CD14-positive monocyte (primary cell): ENCODE measurements at regions not wholly inside any gene's neighbourhood (a gene's known extent, or its start where the extent isn't known, plus 50 kb on each side); places are given as distances from the start of the nearest gene placed in this dataset.
"Not testable (repeated sequence)": the region's sequence is repeated elsewhere in the genome, so short reads cannot be mapped to it uniquely, and the experiment has no call there.

Experiments
- DNase-seq, 3 donors: peaks; one replicate each; pipeline ENCODE4 v3.0.0-alpha.2; 2011 to 2022
- H2AFZ ChIP-seq: 2 replicates; pipeline ENCODE4 v1.6.0; 2012; ENCODE audit warnings: mild to moderate bottlenecking, low read depth, low read length, inconsistent platforms; ENCODE audit not compliant: insufficient read depth, poor library complexity, severe bottlenecking
- H3K27ac ChIP-seq, 2 donors: 1 replicate in 1 of 2; 2 replicates in 1 of 2; pipeline ENCODE4 v1.5.1; 2012 to 2013; ENCODE audit warnings: low read length in 2 of 2, control low read depth in 1 of 2, inconsistent platforms in 1 of 2, low read depth in 1 of 2, mild to moderate bottlenecking in 1 of 2
- H3K27me3 ChIP-seq, 2 donors: one replicate each; pipeline versions ENCODE4 v1.6.0 to v1.6.1; 2011 to 2013; ENCODE audit warnings: low read length in 2 of 2; ENCODE audit not compliant: control insufficient read depth in 2 of 2, insufficient read depth in 2 of 2
- H3K36me3 ChIP-seq, 2 donors: replicated peaks in 1 of 2; 1 replicate in 1 of 2; 2 replicates in 1 of 2; pipeline versions ENCODE4 v1.5.1 to v1.6.1; 2012 to 2013; ENCODE audit warnings: low read length in 2 of 2, control low read depth in 1 of 2, inconsistent platforms in 1 of 2, mild to moderate bottlenecking in 1 of 2; ENCODE audit not compliant: insufficient read depth in 2 of 2, control insufficient read depth in 1 of 2
- H3K4me1 ChIP-seq, 2 donors: 1 replicate in 1 of 2; 2 replicates in 1 of 2; pipeline versions ENCODE4 v1.5.1 to v1.6.1; 2012 to 2013; ENCODE audit warnings: low read length in 2 of 2, control low read depth in 1 of 2, inconsistent platforms in 1 of 2, mild to moderate bottlenecking in 1 of 2, moderate library complexity in 1 of 2; ENCODE audit not compliant: insufficient read depth in 2 of 2, control insufficient read depth in 1 of 2
- H3K4me2 ChIP-seq: replicated peaks from 2 replicates; pipeline ENCODE3; 2012; ENCODE audit warnings: low read length, moderate library complexity, mild to moderate bottlenecking; ENCODE audit not compliant: poor library complexity, severe bottlenecking; ENCODE audit errors: extremely low read depth
- H3K4me3 ChIP-seq, 3 experiments: fragments of 200-600 bp in 1 of 3; sonication (generic) in 1 of 3; replicated peaks in 1 of 3; 1 replicate in 2 of 3; 2 replicates in 1 of 3; pipeline ENCODE4 v1.5.1; 2011 to 2013; ENCODE audit warnings: low read length in 3 of 3, mild to moderate bottlenecking in 3 of 3, control low read depth in 2 of 3, low read depth in 2 of 3, inconsistent platforms in 1 of 3, moderate library complexity in 1 of 3
- H3K79me2 ChIP-seq: 2 replicates; pipeline ENCODE4 v1.6.0; 2012; ENCODE audit warnings: mild to moderate bottlenecking, control low read depth, inconsistent platforms, low read length, moderate library complexity; ENCODE audit not compliant: insufficient read depth
- H3K9ac ChIP-seq: 2 replicates; pipeline ENCODE4 v1.6.0; 2017; ENCODE audit warnings: low read length, mild to moderate bottlenecking; ENCODE audit not compliant: insufficient read depth, poor library complexity, severe bottlenecking
- H3K9me3 ChIP-seq, 2 donors: replicated peaks in 1 of 2; 1 replicate in 1 of 2; 2 replicates in 1 of 2; pipeline versions ENCODE4 v1.5.1 to v1.6.1; 2012 to 2013; ENCODE audit warnings: low read length in 2 of 2, control low read depth in 1 of 2; ENCODE audit not compliant: control insufficient read depth in 1 of 2, insufficient read depth in 1 of 2
- H4K20me1 ChIP-seq: 2 replicates; pipeline ENCODE4 v1.6.0; 2012; ENCODE audit warnings: mild to moderate bottlenecking, low read length, control low read depth, moderate library complexity; ENCODE audit not compliant: insufficient read depth
- H3K27ac Mint-ChIP-seq, 7 donors: one replicate each; pipeline ENCODE4 v1.8.0; 2020; ENCODE audit warnings: mild to moderate bottlenecking in 7 of 7, mixed read lengths in 7 of 7, moderate library complexity in 6 of 7, inconsistent platforms in 2 of 7
- H3K27me3 Mint-ChIP-seq, 3 donors: one replicate each; pipeline ENCODE4 v1.8.0; 2021 to 2022; ENCODE audit warnings: low read depth in 3 of 3, mild to moderate bottlenecking in 3 of 3, mixed read lengths in 3 of 3, moderate library complexity in 3 of 3, inconsistent platforms in 1 of 3
- H3K36me3 Mint-ChIP-seq, 2 donors: one replicate each; pipeline ENCODE4 v1.8.0; 2020; ENCODE audit warnings: mixed read lengths in 2 of 2, inconsistent platforms in 1 of 2, mild to moderate bottlenecking in 1 of 2
- H3K4me1 Mint-ChIP-seq: one replicate; pipeline ENCODE4 v1.8.0; 2020; ENCODE audit warnings: mild to moderate bottlenecking, mixed read lengths
- H3K4me3 Mint-ChIP-seq, 2 donors: one replicate each; pipeline ENCODE4 v1.8.0; 2020; ENCODE audit warnings: mild to moderate bottlenecking in 2 of 2, mixed read lengths in 2 of 2, moderate library complexity in 1 of 2
- H3K9me3 Mint-ChIP-seq, 7 donors: one replicate each; pipeline ENCODE4 v1.8.0; 2020 to 2022; ENCODE audit warnings: mixed read lengths in 7 of 7, mild to moderate bottlenecking in 6 of 7, moderate library complexity in 6 of 7, inconsistent platforms in 2 of 7
- WGBS: methylation state at CpG from one replicate; pipeline ENCODE4 v1.1.5; 2013; ENCODE audit warnings: missing lambda C conversion rate; ENCODE audit not compliant: insufficient coverage; 5-methylcytosine and 5-hydroxymethylcytosine counted together
- intact Hi-C, 2 donors: fragments of 100-400 bp; cut with micrococcal nuclease; formaldehyde crosslinking; loops; one replicate each; pipeline versions ENCODE4 v1.15.0 to v1.15.1; 2023
- TF ChIP-seq, protein P1 (sequence below): fragments of 200-600 bp; IDR thresholded peaks from one replicate; pipeline ENCODE4 v1.8.0; 2022; ENCODE audit warnings: antibody characterized with exemption, mild to moderate bottlenecking

DNA sequence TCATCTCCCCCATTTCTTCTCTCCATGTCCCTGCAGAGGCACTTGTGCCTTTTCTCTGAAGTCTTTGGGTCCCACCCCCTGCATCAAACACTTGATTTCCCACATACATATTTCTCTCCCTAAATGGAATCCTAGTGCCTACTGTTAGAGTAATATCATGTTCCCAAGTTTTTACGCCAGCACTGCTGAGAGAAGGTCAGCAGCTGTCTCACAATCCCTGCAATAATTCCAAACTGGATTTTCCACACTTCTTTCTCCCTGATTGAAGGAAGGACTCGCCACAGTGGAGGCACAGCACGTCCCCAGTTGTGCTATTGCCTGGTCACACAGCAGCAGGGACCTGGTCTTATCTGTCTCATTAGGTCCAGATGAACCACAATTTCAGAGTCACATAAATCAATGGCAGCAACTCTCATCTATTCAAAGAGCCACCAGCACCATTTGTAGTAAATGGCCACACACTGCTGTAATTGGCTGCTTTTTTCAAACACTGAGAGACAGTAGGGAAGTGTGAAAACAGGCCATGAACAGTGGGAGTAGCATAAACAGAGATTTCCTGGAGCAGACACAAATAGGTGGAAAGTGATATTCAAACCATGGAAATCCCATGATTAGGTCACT, 605.5 kb downstream of the XPNPEP1 start:
- Mint-ChIP-seq H3K9me3 (peaks cover 0 to 24% (median 10%) of the 10 kb centered on the region in 7 donors), H3K36me3 (no peaks in the 10 kb centered on the region), H3K27me3 (peaks cover 0 to 1% (median 0%) of the 10 kb centered on the region in 3 donors), H3K4me1 (no peaks in the 10 kb centered on the region), H3K27ac (no peak overlapping the region), H3K4me3 (no peak overlapping the region)
- Histone ChIP-seq H2AFZ (no peak overlapping the region), H4K20me1 (no peaks in the 10 kb centered on the region), H3K9ac (no peak overlapping the region), H3K27me3 (no peaks in the 10 kb centered on the region), H3K27ac (no peak overlapping the region), H3K79me2 (no peaks in the 10 kb centered on the region), H3K4me3 (no peak overlapping the region), H3K4me2 (no peak overlapping the region), H3K36me3 (no peaks in the 10 kb centered on the region), H3K4me1 (no peaks in the 10 kb centered on the region), H3K9me3 (peaks cover 5 to 15% of the 10 kb centered on the region in 2 donors)
- intact Hi-C loops = no loop called here
- TF ChIP-seq, protein P1, sequence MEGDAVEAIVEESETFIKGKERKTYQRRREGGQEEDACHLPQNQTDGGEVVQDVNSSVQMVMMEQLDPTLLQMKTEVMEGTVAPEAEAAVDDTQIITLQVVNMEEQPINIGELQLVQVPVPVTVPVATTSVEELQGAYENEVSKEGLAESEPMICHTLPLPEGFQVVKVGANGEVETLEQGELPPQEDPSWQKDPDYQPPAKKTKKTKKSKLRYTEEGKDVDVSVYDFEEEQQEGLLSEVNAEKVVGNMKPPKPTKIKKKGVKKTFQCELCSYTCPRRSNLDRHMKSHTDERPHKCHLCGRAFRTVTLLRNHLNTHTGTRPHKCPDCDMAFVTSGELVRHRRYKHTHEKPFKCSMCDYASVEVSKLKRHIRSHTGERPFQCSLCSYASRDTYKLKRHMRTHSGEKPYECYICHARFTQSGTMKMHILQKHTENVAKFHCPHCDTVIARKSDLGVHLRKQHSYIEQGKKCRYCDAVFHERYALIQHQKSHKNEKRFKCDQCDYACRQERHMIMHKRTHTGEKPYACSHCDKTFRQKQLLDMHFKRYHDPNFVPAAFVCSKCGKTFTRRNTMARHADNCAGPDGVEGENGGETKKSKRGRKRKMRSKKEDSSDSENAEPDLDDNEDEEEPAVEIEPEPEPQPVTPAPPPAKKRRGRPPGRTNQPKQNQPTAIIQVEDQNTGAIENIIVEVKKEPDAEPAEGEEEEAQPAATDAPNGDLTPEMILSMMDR = no peak
- 54% methylated on average over 3 of the region's 3 CpGs for WGBS
- DNase-seq = no peak

DNA sequence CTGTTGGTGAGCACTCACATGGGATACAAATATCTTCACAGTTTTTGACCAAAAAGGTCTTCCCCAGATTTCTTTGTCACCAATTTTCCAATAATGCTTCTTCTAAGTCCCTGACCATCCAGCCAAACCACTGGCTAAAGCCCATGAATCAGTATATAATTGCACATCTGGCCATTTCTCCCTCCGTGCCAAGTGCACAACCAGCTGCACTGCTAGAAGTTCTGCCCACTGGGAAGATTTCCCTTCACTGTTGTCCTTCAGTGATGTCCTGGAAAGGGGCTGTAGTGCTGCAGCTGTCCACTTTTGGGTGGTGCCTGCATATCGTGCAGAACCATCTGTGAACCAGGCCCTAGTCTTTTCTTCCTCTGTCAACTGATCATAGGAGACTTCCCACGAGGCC, 609.3 kb downstream of the XPNPEP1 start:
- H3K4me2 ChIP-seq, H3K27me3 Mint-ChIP-seq, intact Hi-C loops, H3K27ac ChIP-seq, H3K4me1 Mint-ChIP-seq, H3K79me2 ChIP-seq, H3K36me3 ChIP-seq, H3K4me3 ChIP-seq, H3K9ac ChIP-seq, H3K27me3 ChIP-seq, H3K4me1 ChIP-seq, H4K20me1 ChIP-seq, H3K27ac Mint-ChIP-seq, H2AFZ ChIP-seq, DNase-seq, H3K36me3 Mint-ChIP-seq, H3K4me3 Mint-ChIP-seq: not testable (repeated sequence)
- WGBS = no CpG with 5 or more reads among the region's 3 CpGs
- peaks cover 0 to 11% of the 10 kb centered on the region in 2 donors for H3K9me3 ChIP-seq
- peaks cover 0 to 15% (median 9%) of the 10 kb centered on the region in 7 donors for H3K9me3 Mint-ChIP-seq

DNA sequence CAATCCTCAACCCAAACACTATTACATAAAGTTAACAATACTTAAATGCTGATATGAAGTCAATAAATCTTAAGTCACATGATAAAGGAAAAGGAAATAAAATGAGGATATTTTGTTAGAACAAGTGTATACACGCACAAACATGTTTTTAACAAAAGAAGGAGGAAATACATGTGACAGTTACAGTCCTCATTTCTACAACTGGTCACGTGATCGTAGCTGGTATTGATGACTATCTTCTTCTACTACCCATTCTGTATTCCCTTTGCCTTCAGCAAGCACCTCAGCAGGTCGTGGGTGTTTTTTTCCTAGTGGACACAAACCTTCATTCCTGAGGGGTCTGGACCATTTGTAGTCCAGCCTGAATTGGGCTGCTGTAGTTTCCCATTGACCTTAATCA, 610.8 kb downstream of the XPNPEP1 start:
- H3K4me1 Mint-ChIP-seq, H3K4me2 ChIP-seq, H3K4me3 ChIP-seq, H3K9ac ChIP-seq, H3K36me3 ChIP-seq, H2AFZ ChIP-seq, H3K36me3 Mint-ChIP-seq, H3K27ac Mint-ChIP-seq, DNase-seq, H3K4me3 Mint-ChIP-seq, H3K27ac ChIP-seq, H3K4me1 ChIP-seq, H3K27me3 ChIP-seq, H4K20me1 ChIP-seq, H3K27me3 Mint-ChIP-seq, H3K9me3 ChIP-seq, H3K79me2 ChIP-seq, intact Hi-C loops: not testable (repeated sequence)
- H3K9me3 Mint-ChIP-seq = peaks cover 0 to 13% (median 8%) of the 10 kb centered on the region in 7 donors
- no CpG with 5 or more reads among the region's 4 CpGs for WGBS
